Breast epithelium (tissue), 3 donors: ENCODE measurements at regions not wholly inside any gene's neighbourhood (a gene's known extent, or its start where the extent isn't known, plus 50 kb on each side); places are given as distances from the start of the nearest gene placed in this dataset.

Experiments used
- POLR2A ChIP-seq: fragments of 450-650 bp; IDR thresholded peaks from one replicate; pipeline ENCODE4 v1.6.1; 2016; ENCODE audit warnings: antibody characterized with exemption, mild to moderate bottlenecking, moderate library complexity
- POLR2AphosphoS5 ChIP-seq, 3 donors: sonication (generic); formaldehyde crosslinking; IDR thresholded peaks; one replicate each; pipeline ENCODE4 v1.6.1; 2017; ENCODE audit warnings: antibody characterized with exemption in 3 of 3
- TF ChIP-seq, protein P1 (sequence below), 3 donors: fragments of 450-650 bp; IDR thresholded peaks; one replicate each; pipeline ENCODE4 v1.5.1; 2016 to 2017; ENCODE audit warnings: antibody characterized with exemption in 3 of 3, mild to moderate bottlenecking in 3 of 3, moderate library complexity in 3 of 3

GRCh38 chr14:103279142-103280025 lies 54.7 kb upstream of the EIF5 start:
- TF ChIP-seq, protein P1, sequence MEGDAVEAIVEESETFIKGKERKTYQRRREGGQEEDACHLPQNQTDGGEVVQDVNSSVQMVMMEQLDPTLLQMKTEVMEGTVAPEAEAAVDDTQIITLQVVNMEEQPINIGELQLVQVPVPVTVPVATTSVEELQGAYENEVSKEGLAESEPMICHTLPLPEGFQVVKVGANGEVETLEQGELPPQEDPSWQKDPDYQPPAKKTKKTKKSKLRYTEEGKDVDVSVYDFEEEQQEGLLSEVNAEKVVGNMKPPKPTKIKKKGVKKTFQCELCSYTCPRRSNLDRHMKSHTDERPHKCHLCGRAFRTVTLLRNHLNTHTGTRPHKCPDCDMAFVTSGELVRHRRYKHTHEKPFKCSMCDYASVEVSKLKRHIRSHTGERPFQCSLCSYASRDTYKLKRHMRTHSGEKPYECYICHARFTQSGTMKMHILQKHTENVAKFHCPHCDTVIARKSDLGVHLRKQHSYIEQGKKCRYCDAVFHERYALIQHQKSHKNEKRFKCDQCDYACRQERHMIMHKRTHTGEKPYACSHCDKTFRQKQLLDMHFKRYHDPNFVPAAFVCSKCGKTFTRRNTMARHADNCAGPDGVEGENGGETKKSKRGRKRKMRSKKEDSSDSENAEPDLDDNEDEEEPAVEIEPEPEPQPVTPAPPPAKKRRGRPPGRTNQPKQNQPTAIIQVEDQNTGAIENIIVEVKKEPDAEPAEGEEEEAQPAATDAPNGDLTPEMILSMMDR (IDR thresholded peaks at IDR 0.05): no peak
- TF ChIP-seq POLR2A: no peak
- TF ChIP-seq POLR2AphosphoS5 (IDR thresholded peaks at IDR 0.05): no peak
